NCI-H187 (cell line): ENCODE measurements at regions not wholly inside any gene's neighbourhood (a gene's known extent, or its start where the extent isn't known, plus 50 kb on each side); places are given as distances from the start of the nearest gene placed in this dataset.

Experiments used
- DNase-seq, 2 experiments: peaks; one replicate each; lab custom pipeline; 2025; lab: John Stamatoyannopoulos, UW

- DNase-seq = no peak
Observed at GRCh38 chr18:22355598-22355997, 62.1 kb downstream of the CTAGE1 start.

GRCh38 chr18:22355069-22355468, 62.6 kb downstream of the CTAGE1 start:
- no peak for DNase-seq

- DNase-seq = no peak
Observed at GRCh38 chr18:22349966-22350365, 67.7 kb downstream of the CTAGE1 start.

GRCh38 chr18:22349317-22349898, 68.3 kb downstream of the CTAGE1 start:
- DNase-seq = no peak

- DNase-seq = no peak
Observed at GRCh38 chr18:22348521-22349316, 69.0 kb downstream of the CTAGE1 start.

GRCh38 chr18:22347606-22348511, 69.9 kb downstream of the CTAGE1 start:
- DNase-seq = no peak

GRCh38 chr18:22346953-22347605, 70.6 kb downstream of the CTAGE1 start:
- no peak for DNase-seq

GRCh38 chr18:22346401-22346952, 71.2 kb downstream of the CTAGE1 start:
- no peak for DNase-seq

- no peak for DNase-seq
Observed at GRCh38 chr18:22345718-22346117, 72.0 kb downstream of the CTAGE1 start.

GRCh38 chr18:22344908-22345670, 72.6 kb downstream of the CTAGE1 start:
- no peak for DNase-seq

GRCh38 chr18:22344445-22344844, 73.3 kb downstream of the CTAGE1 start:
- DNase-seq = no peak

GRCh38 chr18:22343613-22344012, 74.1 kb downstream of the CTAGE1 start:
- no peak for DNase-seq

- DNase-seq = no peak
Observed at GRCh38 chr18:22342625-22343024, 75.1 kb downstream of the CTAGE1 start.

GRCh38 chr18:22340331-22340730, 77.4 kb downstream of the CTAGE1 start:
- DNase-seq = no peak

GRCh38 chr18:22339913-22340312, 77.8 kb downstream of the CTAGE1 start:
- DNase-seq = no peak

- no peak for DNase-seq
Observed at GRCh38 chr18:22337833-22338232, 79.9 kb downstream of the CTAGE1 start.

- no peak for DNase-seq
Observed at GRCh38 chr18:22337306-22337705, 80.4 kb downstream of the CTAGE1 start.

GRCh38 chr18:22336406-22336805, 81.3 kb downstream of the CTAGE1 start:
- no peak for DNase-seq

- no peak for DNase-seq
Observed at GRCh38 chr18:22335731-22336198, 82.0 kb downstream of the CTAGE1 start.

GRCh38 chr18:22334567-22334966, 83.1 kb downstream of the CTAGE1 start:
- DNase-seq = no peak

- no peak for DNase-seq
Observed at GRCh38 chr18:22332590-22332989, 85.1 kb downstream of the CTAGE1 start.
